ENCODE measurements at regions not wholly inside any gene's neighbourhood (a gene's known extent, or its start where the extent isn't known, plus 50 kb on each side); places are given as distances from the start of the nearest gene placed in this dataset.

DNA sequence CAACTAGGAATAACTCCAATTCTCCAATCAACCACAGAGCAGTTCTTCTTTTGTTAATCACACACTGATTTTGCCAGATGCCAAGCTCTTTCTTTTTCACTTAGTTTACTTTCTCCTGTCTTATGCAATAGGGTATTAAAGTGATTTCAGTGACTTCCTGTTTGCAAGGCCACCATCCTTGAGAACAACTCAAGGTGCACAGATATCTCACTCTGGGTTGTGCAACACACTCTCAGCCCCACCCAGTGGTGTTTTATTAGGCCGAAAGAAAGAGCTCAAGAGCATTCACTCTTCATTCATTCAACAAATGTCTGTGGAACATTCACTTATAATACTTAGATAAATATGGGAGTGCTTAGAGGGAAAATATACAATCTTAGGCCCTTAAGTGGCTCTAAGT is 352.5 kb downstream of the ZNF326 start:
- DNase-seq = no peak

GRCh38 chr1:90346757-90347156 is 351.8 kb downstream of the ZNF326 start:
- DNase-seq = no peak

GRCh38 chr1:90346349-90346748 is 351.4 kb downstream of the ZNF326 start:
- no peak for DNase-seq

DNA sequence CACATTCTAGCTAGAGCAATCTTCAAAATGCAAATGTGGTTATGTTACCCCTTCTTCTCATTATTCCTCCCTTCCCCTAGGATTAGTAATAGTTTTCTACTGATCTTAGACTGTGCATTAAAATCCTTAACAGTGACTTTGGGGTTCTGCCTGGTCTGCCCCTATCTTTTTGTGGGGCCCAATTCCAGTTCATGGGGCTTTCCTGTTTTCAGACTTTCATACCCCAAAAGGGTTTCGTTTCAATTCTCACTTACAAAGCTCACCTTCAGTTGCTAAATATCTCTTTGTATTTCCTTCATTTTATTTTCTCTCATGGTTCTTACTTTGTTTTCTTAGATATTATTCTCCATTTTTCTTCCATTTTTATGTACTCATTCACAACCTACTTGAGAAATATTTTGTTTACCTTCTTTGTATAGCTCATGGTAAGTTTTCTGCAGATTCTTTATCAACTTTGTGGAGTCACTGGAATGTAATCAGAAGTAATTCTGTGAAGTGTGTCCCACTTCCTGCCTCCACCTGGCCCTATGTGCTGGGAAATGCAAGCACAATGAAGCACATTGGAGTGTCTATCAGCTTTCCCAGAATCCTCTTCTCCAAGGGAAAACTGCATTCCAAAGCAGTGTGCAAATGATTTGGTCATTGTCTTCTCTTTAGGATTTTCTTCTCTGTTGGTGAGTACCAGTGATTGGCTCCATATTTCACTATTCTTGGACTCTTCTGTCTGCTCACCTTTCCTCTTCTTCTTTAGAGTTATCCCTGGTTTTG is 350.2 kb downstream of the ZNF326 start:
- no peak for DNase-seq

- no peak for DNase-seq
Measured at GRCh38 chr1:90341516-90341915, 346.6 kb downstream of the ZNF326 start.

DNA sequence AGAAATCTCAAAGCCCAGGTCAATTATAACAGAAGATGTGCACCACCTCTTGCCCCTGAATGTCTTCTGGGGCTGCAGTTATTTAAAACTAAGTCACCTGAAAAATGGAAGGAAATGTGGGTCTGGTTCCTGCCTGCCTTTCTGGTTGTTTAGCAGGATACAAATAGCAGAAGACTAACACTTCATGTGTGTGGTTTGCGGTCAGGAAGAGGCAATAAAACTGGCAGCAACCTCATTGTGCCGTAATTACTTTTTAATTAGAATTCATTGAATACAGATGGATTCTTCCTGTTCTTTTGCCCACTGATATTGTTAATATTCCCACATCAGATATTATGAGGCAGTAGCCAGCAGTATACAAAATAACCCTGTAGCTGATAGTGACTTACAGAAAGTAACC is 345.7 kb downstream of the ZNF326 start:
- no peak for DNase-seq

DNA sequence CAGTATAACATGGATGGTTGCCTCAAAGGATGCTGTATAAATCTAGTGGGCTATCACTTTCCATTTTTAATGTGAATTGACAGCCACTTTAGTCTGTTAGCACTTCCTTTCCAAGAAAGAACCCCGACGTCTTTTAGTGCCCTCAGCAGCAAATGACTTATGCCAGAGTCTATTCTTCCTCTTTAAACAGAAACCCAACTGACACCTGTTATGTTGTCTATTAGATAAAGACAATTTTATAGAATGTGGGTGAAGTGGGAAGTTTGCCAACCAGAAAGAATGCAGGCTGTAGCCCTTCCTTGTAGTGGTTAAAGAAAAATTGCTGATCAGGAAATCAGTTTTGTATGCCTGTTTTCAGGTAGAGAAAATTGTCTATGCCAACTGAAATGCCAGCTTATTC is 344.9 kb downstream of the ZNF326 start:
- no peak for DNase-seq

DNA sequence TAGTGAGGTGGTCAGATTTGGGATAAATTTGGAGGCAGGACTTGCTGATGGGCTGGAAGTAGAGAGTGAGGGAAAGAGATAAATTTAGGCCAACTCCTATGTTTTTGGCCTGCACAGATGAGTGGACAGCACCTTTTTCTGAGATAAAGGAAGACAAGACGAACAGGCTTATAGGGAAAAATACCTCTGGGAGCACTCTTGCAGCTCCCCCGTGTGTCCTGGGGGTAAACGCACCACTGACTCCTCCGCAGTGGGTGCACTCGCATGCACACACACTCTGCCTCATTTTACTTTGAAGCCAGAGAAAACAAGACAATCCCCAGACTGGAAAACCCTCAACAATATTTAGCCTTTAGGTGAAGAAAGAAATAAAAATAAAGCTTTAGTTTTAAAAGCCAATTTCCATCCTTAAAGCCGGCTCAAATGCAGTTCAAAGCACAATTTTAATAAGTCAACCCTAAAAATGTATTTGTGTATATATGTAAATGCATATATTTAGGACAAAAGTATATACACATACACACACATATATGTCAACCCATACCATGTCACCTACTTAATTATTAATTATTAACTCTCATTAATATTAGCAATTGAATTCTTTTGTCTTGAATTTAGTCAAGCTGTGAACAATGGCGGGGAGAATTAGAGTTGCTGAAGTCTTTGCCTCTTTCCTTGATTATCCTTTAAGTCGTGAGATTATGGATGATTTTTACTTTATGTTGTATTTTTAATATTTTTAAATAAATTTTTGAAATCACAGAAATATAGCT is 341.8 kb downstream of the ZNF326 start:
- no peak for DNase-seq

DNA sequence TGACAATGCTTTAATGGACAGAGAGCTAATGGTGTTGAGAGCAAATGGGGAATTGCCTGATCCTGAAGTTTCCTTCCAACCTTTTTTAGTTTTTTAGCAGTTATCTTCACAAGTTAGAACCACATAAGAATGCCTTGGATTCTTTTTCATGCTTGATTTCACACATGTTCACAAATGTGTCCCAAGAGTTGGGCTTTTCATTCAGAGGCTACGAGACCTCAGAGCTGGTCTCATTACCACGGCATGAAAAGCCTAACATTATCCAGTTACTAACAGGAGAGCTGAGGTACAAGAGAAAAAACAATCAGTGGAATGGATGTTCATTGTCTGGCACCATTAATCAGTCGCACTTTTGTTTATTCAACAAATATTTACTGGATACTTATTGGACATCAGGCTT is 340.6 kb downstream of the ZNF326 start:
- DNase-seq = no peak

DNA sequence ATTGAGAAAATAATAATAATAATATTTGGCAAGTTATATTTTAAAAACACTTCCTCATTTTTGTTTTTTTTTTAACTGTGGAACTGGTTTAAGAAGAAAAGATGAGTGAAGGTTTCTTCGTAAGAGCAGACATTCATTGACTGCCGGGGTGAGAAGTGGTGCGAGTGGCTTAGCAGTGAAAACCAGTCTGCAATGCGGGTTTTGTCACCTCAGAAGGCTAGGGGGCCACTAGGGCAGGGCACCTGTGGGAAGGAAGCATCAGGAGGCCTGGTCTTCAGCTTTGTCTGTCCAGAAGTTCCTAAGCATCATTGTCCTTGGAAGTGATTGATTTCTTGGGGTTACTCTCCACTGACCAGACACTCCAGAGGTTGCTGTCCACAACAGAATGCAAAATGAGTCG is 339.2 kb downstream of the ZNF326 start:
- DNase-seq = no peak

DNA sequence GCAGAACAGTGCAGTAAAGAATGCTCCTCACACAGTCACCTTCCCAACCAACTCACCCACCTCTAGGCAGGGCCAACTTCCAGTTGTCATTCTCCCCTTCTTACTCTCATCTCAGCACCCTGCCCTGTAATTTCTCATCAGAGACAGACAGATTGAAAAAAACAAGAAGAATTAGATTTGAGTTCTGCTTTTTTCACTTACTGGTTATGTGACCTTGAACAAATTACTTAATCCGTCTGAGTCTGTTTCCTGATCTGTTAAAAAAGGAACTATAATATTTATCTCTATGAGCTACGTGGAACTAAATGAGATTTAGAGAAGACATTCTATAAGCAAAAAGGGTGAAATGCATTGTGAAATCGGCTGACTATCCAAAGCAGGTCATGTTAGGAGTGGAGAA is 330.3 kb downstream of the ZNF326 start:
- no peak for DNase-seq

- DNase-seq = no peak
Measured at GRCh38 chr1:90322186-90322585, 327.3 kb downstream of the ZNF326 start.

- DNase-seq = no peak
Measured at GRCh38 chr1:90319918-90320317, 325.0 kb downstream of the ZNF326 start.

GRCh38 chr1:90318431-90318830 is 323.5 kb downstream of the ZNF326 start:
- no peak for DNase-seq

DNA sequence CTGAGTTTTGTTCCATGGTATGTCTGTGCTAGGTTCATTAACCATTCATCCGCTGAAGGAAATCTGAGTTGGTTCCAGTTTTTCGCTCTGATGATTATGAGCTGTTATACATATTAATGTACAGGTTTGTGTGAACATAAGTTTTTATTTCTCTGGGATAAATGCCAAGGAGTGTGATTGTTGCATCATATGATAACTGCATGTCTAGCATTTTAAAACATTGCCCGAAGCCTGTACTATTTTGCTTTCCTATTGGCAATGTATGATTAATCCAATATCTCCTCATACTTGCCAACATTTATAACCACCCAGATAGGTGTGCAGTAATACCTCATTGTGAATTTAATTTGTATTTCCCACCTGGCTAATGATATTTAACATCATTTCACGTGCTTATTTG is 322.7 kb downstream of the ZNF326 start:
- no peak for DNase-seq

DNA sequence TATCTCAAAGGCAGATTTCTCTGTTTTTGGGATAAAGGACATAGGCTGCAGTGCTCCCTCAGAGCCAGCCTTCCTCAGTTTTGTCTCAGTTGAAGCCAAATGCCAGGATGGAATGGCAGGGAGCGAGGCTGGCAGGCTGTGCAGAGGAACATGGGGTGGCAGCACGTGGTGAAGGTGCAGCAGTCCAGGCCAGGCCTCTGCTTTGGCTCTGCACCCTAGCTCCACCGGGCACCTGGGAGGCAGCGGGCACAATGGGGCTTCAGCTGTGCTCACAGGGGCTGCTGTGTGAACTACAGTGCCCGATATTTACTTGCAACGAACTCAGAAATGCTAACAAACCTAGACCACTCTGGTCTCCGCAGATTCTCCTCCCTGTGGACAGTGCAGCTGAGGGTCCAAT is 319.6 kb downstream of the ZNF326 start:
- DNase-seq = no peak

DNA sequence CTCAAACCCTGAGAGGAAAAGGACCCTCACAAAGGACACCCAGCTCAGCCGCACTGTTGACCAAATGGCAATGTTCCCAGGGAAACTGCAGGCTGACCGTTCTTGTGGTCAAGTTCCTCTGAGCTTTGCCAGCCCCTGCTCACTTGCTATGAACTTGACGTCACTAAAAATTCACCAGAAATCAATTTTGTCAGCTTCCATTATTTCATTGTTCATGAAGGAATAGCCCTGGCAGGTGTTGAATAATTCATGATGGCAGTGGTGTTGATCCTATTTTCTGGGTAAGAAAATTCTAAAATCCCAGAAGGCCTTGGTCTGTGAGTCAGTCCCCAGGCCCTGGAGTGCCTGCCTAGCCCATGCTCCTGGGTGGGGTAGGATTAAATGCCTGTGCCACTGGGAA is 318.9 kb downstream of the ZNF326 start:
- DNase-seq = no peak

DNA sequence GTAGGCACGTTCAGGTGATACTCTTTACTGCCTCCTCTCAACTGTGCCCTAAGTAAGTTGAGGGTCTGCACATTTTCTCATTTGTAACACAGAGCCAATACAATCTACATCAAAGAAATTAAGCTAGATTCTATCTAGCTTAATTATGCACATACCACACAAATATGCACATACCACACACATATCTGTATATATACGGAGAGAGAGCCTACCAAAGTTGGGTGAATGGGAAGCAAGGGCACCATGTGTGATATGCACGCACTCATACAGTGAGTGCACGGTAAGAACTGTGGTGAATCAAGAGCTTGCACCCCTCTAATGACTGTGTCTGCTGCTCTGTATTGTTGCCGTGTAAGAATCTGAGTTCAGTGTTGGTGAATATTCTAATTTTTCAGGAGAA is 314.9 kb downstream of the ZNF326 start:
- DNase-seq = no peak

- no peak for DNase-seq
Measured at GRCh38 chr1:90308421-90308820, 313.5 kb downstream of the ZNF326 start.

DNA sequence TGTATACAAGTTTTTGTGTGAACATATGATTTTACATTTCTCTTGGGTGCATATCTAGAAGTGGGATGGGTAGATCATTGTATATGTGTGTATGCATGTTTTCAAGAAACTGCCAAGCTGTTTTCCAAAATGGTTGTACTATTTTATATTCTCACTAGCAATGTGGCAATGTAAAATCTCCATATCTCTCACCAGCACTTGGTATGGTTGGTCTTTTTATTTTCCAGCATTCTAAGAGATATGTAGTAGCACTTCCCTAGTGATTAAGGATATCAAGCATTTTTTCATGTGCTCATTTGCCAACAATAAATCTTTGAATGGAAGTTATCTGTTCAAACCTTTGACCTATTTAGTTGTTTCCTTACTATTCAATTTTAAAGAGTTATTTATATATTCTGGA is 310.7 kb downstream of the ZNF326 start:
- DNase-seq = no peak

DNA sequence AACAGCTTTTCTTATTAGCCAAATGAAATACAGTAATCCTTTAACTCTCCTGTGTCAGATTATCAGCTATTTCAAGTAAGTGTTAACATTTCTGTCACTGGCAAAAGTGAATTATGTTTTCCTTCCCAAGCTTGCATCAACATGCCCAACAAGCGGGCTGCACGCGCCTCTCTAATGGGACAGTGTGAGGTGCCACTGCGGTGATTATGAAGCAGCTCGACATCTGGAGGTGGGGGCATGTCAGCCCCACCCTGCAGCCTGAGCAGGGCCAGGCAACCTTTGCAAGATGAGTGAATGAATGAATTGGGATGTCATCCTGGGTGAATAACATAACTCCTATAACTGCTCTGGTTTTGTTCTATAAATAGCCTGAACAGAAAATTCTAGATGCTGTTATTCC is 301.4 kb downstream of the ZNF326 start:
- no peak for DNase-seq

DNA sequence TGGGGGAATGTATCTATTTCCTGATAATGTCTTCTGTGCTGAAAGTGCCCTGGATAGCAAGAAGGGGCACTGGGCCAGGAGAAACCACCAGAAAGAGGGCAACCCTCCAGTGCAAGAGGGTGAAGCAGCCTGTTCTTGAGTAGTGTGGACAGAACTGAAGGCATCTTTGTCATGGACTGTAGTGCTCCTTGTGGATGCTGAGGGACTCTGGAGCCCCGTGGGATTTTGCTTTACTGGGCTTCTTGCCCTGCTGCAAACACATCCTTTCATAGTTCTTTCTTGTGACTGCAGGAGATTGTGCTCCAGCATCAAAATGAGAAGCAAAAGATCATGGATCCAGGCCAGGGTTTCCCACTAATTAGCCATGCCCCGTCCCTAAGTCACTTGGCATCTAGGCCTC is 300.6 kb downstream of the ZNF326 start:
- DNase-seq = no peak

DNA sequence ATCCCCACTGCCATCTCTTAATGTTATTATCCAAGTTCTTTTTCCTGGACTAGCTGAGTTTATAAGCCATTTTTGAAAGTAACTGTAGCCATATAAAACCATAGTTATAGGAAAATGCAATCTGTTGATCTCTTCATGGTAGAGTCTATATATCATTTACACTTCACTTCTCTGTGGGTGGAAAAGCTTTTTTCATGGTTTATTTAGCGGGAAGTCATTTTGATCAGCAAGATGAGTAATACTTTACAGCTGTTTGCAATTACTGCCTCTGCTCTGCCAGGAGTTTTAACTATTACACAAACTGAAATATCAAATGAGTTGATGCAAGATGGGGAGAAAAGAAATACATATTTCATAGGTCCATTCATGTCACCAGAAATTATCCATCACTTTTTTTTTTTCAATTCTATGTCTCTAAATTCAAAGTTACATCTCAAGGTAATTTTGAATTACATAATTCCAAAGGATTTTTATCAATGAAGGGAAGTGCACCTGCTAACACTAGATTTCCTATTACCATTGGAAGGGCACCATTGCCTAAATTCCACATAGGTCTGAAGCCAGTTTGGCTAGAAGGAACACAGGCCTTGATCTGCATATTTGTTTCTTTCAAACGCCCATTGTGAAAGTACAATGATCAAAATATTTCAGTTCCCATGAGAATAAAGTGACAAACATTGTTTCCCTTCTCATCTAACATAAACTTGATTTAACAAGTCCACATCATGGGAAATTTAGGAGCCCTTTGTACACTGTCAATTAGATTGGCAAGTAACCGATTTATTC is 296.7 kb downstream of the ZNF326 start:
- no peak for DNase-seq

GRCh38 chr1:90282811-90283210 is 287.9 kb downstream of the ZNF326 start:
- DNase-seq = no peak
